Panc1 (cell line): ENCODE measurements at regions not wholly inside any gene's neighbourhood (a gene's known extent, or its start where the extent isn't known, plus 50 kb on each side); places are given as distances from the start of the nearest gene placed in this dataset.
"Not testable (repeated sequence)": the region's sequence is repeated elsewhere in the genome, so short reads cannot be mapped to it uniquely, and the experiment has no call there.

Experiments
- ATAC-seq: fragments of 200-7000 bp; cut with Tn5 transposase; 2 replicates; pipeline ENCODE4 v1.9.1; 2020; ENCODE audit warnings: mild to moderate bottlenecking, moderate library complexity
- BruUV-seq: library from RNA; stranded (reverse); fragments of 400-500 nt; replicated peaks from 2 replicates; lab custom pipeline; 2021; lab: Mats Ljungman, UMichigan
- CTCF ChIA-PET: fragments of 300-600 bp; sonication (Branson Sonifier 250); formaldehyde crosslinking; loops from one replicate; lab custom pipeline; 2022; ENCODE audit warnings: antibody characterized with exemption; lab: Charles Lee
- POLR2A ChIA-PET: fragments of 300-600 bp; sonication (Branson Sonifier 250); formaldehyde crosslinking; loops from one replicate; lab custom pipeline; 2022; ENCODE audit warnings: antibody characterized with exemption; lab: Charles Lee
- DNase-seq: peaks from one replicate; pipeline ENCODE4 v3.0.0-alpha.2; 2010; ENCODE audit warnings: low read depth, low spot score
- H3K27ac ChIP-seq: 2 replicates; pipeline ENCODE4 v1.5.1; 2011; ENCODE audit warnings: mild to moderate bottlenecking, low read length, inconsistent platforms
- H3K27me3 ChIP-seq: fragments of 200-500 bp; sonication (Bioruptor generic); 2 replicates; pipeline ENCODE4 v1.6.0; 2014; ENCODE audit warnings: low read length, inconsistent platforms; ENCODE audit not compliant: control insufficient read depth, insufficient read depth
- H3K36me3 ChIP-seq: fragments of 200-500 bp; sonication (Bioruptor generic); 2 replicates; pipeline ENCODE4 v1.5.1; 2014; ENCODE audit warnings: inconsistent platforms, mild to moderate bottlenecking, low read length, moderate library complexity; ENCODE audit not compliant: control insufficient read depth, insufficient read depth
- H3K4me1 ChIP-seq: 2 replicates; pipeline ENCODE4 v1.5.1; 2011; ENCODE audit warnings: inconsistent platforms, mild to moderate bottlenecking, low read length, moderate library complexity; ENCODE audit not compliant: control insufficient read depth, insufficient read depth
- H3K4me3 ChIP-seq, 2 experiments: 2 replicates each; pipeline ENCODE4 v1.5.1; 2011 to 2012; ENCODE audit warnings: low read depth in 2 of 2, low read length in 2 of 2, mild to moderate bottlenecking in 2 of 2, inconsistent platforms in 1 of 2, moderate library complexity in 1 of 2
- H3K9me3 ChIP-seq: fragments of 200-500 bp; sonication (Bioruptor generic); 2 replicates; pipeline ENCODE4 v1.5.1; 2014; ENCODE audit warnings: low read depth, mild to moderate bottlenecking, inconsistent platforms, low read length, moderate library complexity; ENCODE audit not compliant: control insufficient read depth, insufficient read depth
- CTCF ChIP-seq: fragments of 450-650 bp; IDR thresholded peaks from 2 replicates; pipeline ENCODE4 v1.5.1; 2017; ENCODE audit warnings: mild to moderate bottlenecking
- POLR2AphosphoS5 ChIP-seq: IDR thresholded peaks from 2 replicates; pipeline ENCODE4 v1.6.1; 2012; ENCODE audit warnings: mild to moderate bottlenecking, low read depth, low read length, moderate library complexity
- REST ChIP-seq, 2 experiments: IDR thresholded peaks; 2 replicates each; pipeline ENCODE4 v1.6.1; 2011 to 2012; ENCODE audit warnings: low read depth in 2 of 2, control low read depth in 1 of 2, low read length in 1 of 2, mild to moderate bottlenecking in 1 of 2, moderate library complexity in 1 of 2; ENCODE audit not compliant: insufficient read depth in 1 of 2
- SIN3A ChIP-seq: IDR thresholded peaks from 2 replicates; pipeline ENCODE4 v1.6.1; 2012; ENCODE audit warnings: low read depth, mild to moderate bottlenecking, low read length, moderate library complexity, borderline replicate concordance; ENCODE audit not compliant: insufficient read depth
- TCF7L2 ChIP-seq: IDR thresholded peaks from 2 replicates; pipeline ENCODE4 v1.6.1; 2011; ENCODE audit warnings: mild to moderate bottlenecking, low read depth, low read length, inconsistent platforms
- in situ Hi-C: cut with HindIII; loops from 2 replicates; pipeline ENCODE4 v1.10.0; 2016; ENCODE audit warnings: low sequenced_read_pairs, low pct_unique_long_range_greater_than_20kb
- intact Hi-C: fragments of 100-400 bp; cut with micrococcal nuclease; formaldehyde crosslinking; loops from one replicate; pipeline ENCODE4 v1.10.0; 2022; ENCODE audit not compliant: unreplicated experiment

- CTCF ChIA-PET: no interaction called here
- no TSS peak for BruUV-seq
- ATAC-seq (no peak), DNase-seq (no peak)
- H3K27me3 ChIP-seq: no peaks in the 10 kb centered on the region
- H3K9me3 ChIP-seq: no peaks in the 10 kb centered on the region
- H3K27ac ChIP-seq: no peak overlapping the region
- POLR2A ChIA-PET: no interaction called here
- no peak overlapping the region for H3K4me3 ChIP-seq
- intact Hi-C loops: no loop called here
- no peaks in the 10 kb centered on the region for H3K4me1 ChIP-seq
- no peak for TF ChIP-seq SIN3A
- TF ChIP-seq TCF7L2: no peak
- TF ChIP-seq REST (IDR thresholded peaks at IDR 0.05; ENCODE audit: insufficient read depth in 1 of 2, low read depth in 2 of 2, low read length in 1 of 2): no peak
- no peak for TF ChIP-seq POLR2AphosphoS5
- TF ChIP-seq CTCF: no peak
- in situ Hi-C loops: no loop called here
- no peaks in the 10 kb centered on the region for H3K36me3 ChIP-seq
These were observed 411.8 kb downstream of the PPP1R2C start for GRCh38 chrX:42366181-42366580.

GRCh38 chrX:42362219-42362618 is 415.7 kb downstream of the PPP1R2C start:
- Histone ChIP-seq H3K4me1 (no peaks in the 10 kb centered on the region), H3K9me3 (no peaks in the 10 kb centered on the region), H3K27me3 (no peaks in the 10 kb centered on the region), H3K4me3 (no peak overlapping the region), H3K36me3 (no peaks in the 10 kb centered on the region), H3K27ac (no peak overlapping the region)
- no peak for ATAC-seq
- no peak for DNase-seq
- no peak for TF ChIP-seq POLR2AphosphoS5
- TF ChIP-seq SIN3A: no peak
- no peak for TF ChIP-seq CTCF
- TF ChIP-seq TCF7L2: no peak
- no peak for TF ChIP-seq REST (IDR thresholded peaks at IDR 0.05; ENCODE audit: insufficient read depth in 1 of 2, low read depth in 2 of 2, low read length in 1 of 2)
- intact Hi-C loops: no loop called here
- BruUV-seq: no TSS peak
- in situ Hi-C loops: no loop called here
- CTCF ChIA-PET: no interaction called here
- POLR2A ChIA-PET: no interaction called here

GRCh38 chrX:42342981-42343380 is 419.6 kb upstream of the CASK start:
- DNase-seq, CTCF ChIA-PET, H3K36me3 ChIP-seq, ATAC-seq, H3K27me3 ChIP-seq, H3K4me3 ChIP-seq, in situ Hi-C loops, H3K9me3 ChIP-seq, H3K4me1 ChIP-seq, intact Hi-C loops, POLR2A ChIA-PET, BruUV-seq, H3K27ac ChIP-seq: not testable (repeated sequence)
